Sigmoid colon (tissue), 4 donors: ENCODE measurements at regions not wholly inside any gene's neighbourhood (a gene's known extent, or its start where the extent isn't known, plus 50 kb on each side); places are given as distances from the start of the nearest gene placed in this dataset.

Experiments
- POLR2A ChIP-seq, 2 donors: fragments of 450-650 bp; IDR thresholded peaks; one replicate each; pipeline ENCODE4 v1.6.1; 2016; ENCODE audit warnings: antibody characterized with exemption in 2 of 2, mild to moderate bottlenecking in 2 of 2, moderate library complexity in 2 of 2
- POLR2AphosphoS5 ChIP-seq, 4 donors: sonication (generic); formaldehyde crosslinking; IDR thresholded peaks; one replicate each; pipeline ENCODE4 v1.6.1; 2017; ENCODE audit warnings: antibody characterized with exemption in 4 of 4
- TF ChIP-seq, protein P1 (sequence below), 4 experiments: fragments of 450-650 bp in 3 of 4; fragments of 200-600 bp in 1 of 4; IDR thresholded peaks; one replicate each; pipeline ENCODE4 v1.5.1; 2016 to 2019; ENCODE audit warnings: antibody characterized with exemption in 4 of 4, mild to moderate bottlenecking in 3 of 4, moderate library complexity in 2 of 4

DNA sequence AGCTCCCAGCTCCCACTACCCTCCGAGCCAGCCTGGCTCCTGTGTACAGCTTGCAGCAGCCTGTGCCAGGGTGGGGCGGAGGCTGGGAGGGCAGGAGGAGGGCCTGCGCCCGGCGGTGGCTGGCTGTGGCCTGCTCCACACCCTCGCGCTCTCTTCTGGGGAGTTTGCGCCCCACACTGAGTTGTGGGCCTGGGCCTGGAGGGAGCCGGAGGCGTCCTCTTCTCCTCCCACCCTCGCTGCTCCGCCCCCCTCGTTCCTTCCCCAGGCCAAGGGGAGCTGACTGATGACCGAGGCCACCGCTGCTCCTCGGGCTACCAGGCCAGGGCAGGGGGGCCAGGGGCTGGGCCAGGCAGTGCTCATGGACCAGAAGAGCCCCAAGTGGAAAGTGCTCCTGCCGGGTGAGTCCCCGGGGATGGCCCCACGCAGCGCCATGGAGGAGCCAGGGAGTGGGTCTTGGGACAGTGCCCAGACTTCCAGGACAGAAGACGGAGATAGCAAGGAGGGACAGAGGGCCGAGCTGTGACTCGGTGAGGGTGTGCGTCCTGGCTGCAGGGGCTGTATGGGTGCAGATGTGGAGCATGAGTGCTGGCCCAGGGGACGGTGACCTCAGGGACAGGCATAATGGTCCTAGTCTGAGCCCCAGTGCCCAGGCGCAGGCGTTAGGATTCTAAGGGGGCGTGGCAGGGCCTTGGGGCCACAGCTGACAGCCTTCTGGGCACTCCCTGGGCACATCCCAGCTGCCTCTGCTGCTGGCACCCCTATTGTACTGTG, 242.1 kb upstream of the GSE1 start:
- TF ChIP-seq, protein P1, sequence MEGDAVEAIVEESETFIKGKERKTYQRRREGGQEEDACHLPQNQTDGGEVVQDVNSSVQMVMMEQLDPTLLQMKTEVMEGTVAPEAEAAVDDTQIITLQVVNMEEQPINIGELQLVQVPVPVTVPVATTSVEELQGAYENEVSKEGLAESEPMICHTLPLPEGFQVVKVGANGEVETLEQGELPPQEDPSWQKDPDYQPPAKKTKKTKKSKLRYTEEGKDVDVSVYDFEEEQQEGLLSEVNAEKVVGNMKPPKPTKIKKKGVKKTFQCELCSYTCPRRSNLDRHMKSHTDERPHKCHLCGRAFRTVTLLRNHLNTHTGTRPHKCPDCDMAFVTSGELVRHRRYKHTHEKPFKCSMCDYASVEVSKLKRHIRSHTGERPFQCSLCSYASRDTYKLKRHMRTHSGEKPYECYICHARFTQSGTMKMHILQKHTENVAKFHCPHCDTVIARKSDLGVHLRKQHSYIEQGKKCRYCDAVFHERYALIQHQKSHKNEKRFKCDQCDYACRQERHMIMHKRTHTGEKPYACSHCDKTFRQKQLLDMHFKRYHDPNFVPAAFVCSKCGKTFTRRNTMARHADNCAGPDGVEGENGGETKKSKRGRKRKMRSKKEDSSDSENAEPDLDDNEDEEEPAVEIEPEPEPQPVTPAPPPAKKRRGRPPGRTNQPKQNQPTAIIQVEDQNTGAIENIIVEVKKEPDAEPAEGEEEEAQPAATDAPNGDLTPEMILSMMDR (IDR thresholded peaks at IDR 0.05), result no peak
- TF ChIP-seq POLR2AphosphoS5 (IDR thresholded peaks at IDR 0.05) (peak in 3 of 4 donors; percentile 44 to 86 (median 80)), POLR2A (IDR thresholded peaks at IDR 0.05) (peak in 1 of 2 donors; percentile 56)
